GM19351 (cell line): ENCODE measurements at regions not wholly inside any gene's neighbourhood (a gene's known extent, or its start where the extent isn't known, plus 50 kb on each side); places are given as distances from the start of the nearest gene placed in this dataset.

Experiments used
- ATAC-seq: cut with Tn5 transposase; IDR thresholded peaks from one replicate; pipeline ENCODE4 v1.9.1; 2021; ENCODE audit warnings: mild to moderate bottlenecking, moderate library complexity; ENCODE audit not compliant: unreplicated experiment

DNA sequence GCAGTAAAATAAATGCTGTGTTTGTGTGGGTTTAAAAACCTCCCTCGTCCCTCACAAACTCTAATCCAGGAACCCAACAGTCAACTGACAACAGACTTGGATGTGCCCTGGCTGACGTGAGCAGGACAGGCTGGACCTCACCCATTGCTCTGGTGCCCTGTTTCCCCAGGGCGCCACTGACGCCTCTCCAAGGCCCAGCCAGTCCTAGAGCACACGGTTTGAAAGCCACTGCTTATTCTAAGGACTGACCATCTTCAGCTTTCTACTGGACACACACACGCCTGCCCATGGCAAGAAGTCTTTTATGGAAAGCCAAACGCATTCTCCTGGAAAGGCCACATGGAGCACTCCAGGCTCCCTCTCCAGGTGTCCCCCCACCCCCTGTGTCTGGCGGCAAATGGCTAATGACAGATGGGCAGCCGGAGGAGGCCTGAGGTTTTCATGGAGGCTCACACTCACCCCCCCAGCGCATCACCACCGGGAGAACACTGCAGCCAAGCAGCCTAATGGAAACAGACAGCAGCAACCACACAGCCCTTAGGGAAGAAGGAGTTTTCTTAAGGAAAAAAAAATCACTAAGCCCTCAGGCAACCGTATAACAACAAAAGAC, 319.2 kb downstream of the SOX9 start:
- ATAC-seq = no peak

- ATAC-seq = no peak
Measured at GRCh38 chr17:72440961-72441360, 320.1 kb downstream of the SOX9 start.

GRCh38 chr17:72441909-72442308, 321.1 kb downstream of the SOX9 start:
- no peak for ATAC-seq

GRCh38 chr17:72444517-72445054, 323.8 kb downstream of the SOX9 start:
- ATAC-seq = no peak

DNA sequence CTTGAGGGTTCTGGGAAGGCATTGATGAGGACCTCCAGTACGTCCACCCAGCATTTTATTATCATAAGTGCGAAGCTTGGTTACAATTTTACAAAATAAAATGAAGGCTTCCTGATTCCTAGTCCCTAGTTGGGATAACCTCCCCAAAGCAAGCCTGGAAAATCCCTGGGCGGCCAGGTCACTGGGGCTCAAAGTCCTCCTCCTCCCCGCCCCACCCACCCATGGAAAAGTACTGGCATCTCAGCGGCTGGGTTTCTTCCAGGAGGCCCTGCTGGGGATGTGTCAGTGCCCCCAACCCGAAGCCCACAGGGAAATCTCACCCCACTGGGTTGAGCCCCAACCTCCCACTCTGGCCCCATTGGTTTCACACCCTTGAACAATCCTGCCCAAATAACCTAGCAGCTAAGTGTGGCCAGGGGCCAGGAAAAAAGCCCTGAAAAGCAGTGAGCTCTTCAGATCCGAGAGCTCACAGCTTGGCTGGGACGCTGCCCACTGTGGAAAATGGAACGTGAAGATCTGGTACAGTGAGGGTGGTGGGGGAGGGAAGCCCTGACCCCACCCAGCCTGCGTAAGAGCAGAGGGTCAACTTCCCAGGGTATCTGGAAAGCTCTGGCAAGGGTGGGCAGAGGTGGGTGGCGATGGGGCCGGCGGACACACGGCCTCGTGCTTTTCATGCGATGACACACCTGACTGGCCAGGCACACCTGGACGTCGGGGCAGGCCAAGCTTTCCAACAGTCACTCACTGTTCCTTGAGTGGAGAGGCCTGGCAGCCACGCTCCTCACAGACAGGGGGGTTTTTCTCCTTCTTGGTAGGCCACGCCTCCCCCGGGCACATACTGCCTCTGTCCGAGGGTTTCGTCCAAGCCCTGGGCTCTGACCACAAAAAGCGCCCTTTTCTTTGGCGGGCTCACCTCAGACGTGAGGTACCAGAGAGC, 324.5 kb downstream of the SOX9 start:
- no peak for ATAC-seq

GRCh38 chr17:72446118-72446517, 325.3 kb downstream of the SOX9 start:
- no peak for ATAC-seq

- no peak for ATAC-seq
Measured at GRCh38 chr17:72446525-72447250, 325.9 kb downstream of the SOX9 start.

DNA sequence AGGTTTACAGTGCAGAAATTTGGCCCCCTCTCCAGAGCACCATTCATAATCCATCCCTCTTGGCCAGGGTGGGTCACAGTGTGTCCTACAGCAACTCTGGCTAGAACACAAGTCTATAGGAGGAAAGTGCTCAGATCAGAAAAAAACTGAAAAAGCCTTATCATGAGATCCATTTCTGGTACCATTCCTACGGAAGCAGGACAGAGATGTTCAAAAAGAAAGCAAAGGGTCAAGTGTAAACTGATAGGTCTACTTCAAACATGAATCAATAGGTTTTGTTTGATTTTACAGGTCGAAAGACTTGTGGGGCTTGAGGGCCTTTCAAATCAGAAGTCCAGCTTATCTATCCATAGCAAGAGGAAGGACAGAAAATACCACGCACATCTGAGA, 326.4 kb downstream of the SOX9 start:
- ATAC-seq = no peak

DNA sequence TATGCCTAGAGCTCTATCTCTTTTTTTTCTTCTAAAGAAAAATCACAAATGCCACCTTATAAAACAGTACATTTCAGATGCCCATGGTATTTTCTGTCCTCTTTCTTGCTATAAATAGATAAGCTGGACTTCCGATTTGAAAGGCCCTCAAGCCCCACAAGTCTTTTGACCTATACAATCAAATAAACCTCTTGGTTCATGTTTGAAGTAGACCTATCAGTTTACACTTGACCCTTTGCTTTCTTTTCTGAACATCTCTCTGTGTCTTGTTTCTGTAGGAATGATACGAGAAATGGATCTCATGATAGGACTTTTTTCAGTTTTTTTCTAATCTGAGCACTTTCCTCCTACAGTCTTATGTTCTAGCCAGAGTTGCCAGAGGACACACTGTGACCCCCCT, 327.2 kb downstream of the SOX9 start:
- no peak for ATAC-seq

DNA sequence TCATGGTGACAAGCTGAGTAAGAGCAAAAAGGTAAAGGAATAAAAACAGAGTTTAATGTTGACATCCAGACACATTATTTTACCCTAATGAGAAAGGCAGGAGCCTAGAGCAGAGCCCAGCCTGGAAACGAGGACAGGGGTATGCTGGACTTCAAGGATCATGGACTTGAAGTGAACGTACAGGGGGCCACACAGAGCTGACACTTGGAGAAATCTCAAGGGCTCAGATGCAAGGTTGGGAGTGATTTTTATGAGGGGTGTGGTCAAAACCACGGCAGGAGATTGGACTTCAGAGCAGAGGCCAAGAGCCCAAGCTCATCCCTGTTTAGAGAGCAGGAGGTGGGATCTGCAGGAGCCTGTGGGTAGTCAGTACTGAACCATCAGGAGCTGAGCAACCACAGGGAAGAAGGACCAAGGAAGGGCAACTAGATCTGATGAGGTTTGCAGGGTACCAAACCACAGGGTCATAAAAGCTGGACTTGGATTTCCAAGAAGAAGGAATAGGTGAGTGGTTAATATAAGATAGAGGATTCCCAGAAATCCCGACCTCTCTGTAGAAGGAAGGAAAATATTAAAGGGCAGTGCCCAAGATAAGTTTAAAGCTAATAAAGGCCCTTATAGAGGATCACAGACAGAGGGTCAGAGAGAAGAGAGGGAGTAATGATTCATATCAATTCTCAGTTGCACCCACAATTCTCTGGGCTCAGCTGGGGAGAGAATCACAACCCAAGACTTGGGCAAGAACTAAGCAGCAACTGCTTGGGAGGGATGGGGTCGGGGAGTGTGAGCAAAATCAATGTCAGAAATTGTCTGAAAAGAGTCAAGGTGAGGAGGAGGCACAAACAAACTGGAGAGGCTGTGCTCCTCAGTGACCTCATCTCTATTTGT, 331.7 kb downstream of the SOX9 start:
- peak; percentile 63 for ATAC-seq

GRCh38 chr17:72454342-72454741, 333.5 kb downstream of the SOX9 start:
- no peak for ATAC-seq

DNA sequence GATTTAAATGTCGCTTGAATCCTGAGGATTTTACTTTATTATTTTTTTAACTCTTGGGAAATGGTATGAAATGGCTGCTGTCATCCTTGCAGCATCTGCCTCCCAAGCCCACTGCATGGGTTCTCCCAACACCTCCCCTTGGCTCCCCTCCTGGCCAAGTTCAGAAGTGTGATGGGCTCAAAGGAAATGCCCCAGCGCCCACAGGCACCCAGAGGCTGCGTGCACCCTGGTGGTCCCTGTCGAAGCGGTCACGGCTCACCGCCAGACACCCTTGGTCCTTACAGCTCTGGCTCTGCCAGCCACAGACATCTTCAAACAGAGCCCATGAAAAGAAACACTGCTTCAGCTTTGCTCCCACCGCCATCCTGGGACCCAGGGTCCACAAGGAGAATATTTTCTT, 334.7 kb downstream of the SOX9 start:
- no peak for ATAC-seq

- no peak for ATAC-seq
Measured at GRCh38 chr17:72456075-72456474, 335.3 kb downstream of the SOX9 start.

DNA sequence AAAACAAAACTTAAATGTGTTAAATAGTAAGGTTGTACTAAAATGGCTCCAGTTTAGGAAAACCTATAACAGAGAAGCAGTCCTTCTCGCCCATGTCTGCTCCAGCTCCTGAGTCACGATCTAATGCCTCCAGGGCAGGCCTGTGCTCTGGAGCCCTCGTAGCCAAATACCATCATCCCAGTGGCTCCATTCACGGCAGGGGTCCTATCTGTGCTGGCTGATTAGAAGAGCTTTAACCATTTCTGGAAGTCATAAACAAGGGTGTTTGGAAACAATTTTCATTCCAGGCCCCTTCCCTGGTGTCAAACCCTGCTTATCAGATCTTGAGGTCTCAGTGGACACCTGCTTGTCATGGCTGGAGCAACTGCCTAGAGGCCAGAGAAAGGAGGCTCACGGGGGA, 336.9 kb downstream of the SOX9 start:
- ATAC-seq = no peak

GRCh38 chr17:72458301-72458700, 337.5 kb downstream of the SOX9 start:
- no peak for ATAC-seq

DNA sequence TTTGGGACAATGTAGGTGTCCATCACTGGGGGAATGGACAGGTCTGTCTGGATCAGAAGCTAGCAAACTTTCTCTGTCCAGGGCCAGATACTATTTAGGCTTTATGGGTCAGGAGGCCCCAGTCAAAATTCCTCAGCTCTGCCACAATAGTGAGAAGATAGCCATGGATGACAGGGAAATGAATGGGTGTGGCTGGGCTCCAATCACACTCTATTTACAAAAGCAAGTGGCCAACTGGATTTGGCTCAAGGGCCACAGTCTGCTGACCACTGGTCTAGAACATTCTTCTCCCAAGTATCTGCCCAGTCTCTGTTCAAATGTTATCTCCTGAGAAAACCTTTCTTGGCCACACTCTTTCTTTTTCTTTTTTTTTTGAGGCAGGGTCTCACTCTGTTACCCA, 339.9 kb downstream of the SOX9 start:
- no peak for ATAC-seq

DNA sequence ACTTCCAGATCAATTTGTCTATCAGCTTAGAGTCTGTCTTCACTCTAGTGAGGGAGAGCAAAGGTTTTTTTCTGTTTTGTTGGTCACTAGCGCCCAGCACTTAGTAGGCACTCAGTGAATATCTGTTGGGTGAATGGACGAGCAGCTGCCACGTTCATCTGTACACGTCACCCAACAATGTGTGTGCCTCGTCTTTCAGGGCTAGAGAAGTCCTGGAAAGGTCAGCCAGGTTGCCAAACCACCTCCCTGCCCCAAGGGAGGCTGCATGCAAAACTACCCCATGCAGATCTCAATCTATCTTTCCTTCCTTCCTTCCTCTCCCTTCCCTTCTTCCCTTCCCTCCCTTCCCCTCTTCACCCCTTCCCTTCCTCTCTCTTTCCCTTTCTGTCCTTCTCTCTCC, 340.9 kb downstream of the SOX9 start:
- ATAC-seq = no peak

DNA sequence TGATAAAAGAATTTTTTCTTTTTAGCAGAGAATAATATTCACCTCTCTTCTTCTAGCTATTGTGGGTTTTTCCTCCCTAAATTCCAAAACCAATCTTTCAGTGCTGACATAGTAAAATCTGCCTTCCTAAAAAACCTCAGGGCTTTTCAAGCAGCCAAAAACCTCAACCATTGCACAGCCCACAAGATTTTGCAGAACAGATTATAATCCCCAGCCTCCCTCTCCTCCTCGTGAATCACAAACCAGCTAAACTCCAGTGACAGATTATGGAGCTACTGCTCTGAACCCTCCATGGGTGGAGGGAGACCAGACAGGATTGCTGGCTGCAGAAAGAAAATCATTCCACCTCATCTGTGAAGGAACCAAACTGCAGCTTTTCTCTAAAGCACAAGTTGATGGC, 341.6 kb downstream of the SOX9 start:
- no peak for ATAC-seq

- no peak for ATAC-seq
Measured at GRCh38 chr17:72462814-72463213, 342.0 kb downstream of the SOX9 start.

- ATAC-seq = no peak
Measured at GRCh38 chr17:72463287-72464102, 342.7 kb downstream of the SOX9 start.
